ENCODE measurements at regions not wholly inside any gene's neighbourhood (a gene's known extent, or its start where the extent isn't known, plus 50 kb on each side); places are given as distances from the start of the nearest gene placed in this dataset.
"Not testable (repeated sequence)": the region's sequence is repeated elsewhere in the genome, so short reads cannot be mapped to it uniquely, and the experiment has no call there.

DNA sequence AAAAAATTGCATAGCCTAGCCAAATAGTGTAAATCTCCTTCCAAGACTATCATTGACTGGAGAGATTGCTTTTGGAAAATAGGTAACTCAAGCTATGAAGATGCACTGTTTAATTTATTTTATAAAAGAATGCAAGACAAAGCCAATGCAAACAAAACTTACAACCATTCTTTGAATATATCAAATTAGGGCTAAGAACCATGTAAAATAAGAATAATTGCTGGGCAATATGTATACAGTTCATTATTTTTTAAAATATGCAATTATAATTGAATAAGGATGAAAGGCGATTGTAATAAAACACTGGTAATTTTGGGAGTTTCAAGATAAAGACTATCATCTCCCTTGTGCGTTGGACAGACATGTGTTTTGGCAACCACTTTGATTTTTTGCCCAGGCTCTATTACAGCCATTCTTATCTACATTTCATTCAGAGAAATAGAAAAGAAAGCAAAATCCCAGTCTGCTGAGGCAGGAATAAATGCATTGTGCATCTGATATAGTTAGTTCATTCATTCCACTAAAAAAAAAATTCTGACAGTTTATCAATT, 242.3 kb upstream of the ROBO1 start:
- DNase-seq = no peak

DNA sequence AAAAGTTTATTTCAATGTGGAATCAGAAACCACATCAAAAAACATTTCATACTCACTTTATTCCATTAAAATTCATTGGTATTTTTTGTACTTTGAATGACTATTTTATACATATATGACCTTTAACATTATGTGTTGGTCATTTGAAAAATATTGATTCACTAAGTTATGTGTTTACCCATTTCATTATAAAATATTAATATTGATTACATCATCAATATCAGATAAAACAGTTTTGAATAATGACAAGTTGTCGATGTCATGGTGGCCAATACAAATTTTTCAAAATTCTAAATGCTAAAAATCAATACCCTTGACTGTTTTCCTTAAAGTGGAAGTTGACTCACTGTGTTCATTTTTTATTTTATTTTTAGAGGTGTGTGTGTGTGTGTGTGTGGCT, 239.7 kb upstream of the ROBO1 start:
- no peak for DNase-seq

DNA sequence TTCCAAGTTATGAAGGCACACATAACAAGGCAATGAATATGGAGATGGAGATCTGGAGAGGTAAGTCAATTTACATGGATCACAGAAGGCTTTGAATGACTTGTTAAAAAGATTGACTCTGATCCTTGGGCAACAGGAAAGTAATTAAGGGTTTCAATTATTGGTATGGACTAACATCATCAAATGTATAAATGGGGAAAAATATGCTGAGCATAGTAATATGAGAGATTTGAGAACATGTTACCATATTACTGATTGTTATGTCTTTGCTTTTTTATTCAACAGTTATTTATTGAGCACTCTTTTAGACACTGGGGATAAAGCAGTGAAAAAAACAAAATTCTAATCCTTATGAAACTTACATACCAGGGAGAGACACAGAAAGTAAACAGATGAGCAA, 238.5 kb upstream of the ROBO1 start:
- DNase-seq = no peak

DNA sequence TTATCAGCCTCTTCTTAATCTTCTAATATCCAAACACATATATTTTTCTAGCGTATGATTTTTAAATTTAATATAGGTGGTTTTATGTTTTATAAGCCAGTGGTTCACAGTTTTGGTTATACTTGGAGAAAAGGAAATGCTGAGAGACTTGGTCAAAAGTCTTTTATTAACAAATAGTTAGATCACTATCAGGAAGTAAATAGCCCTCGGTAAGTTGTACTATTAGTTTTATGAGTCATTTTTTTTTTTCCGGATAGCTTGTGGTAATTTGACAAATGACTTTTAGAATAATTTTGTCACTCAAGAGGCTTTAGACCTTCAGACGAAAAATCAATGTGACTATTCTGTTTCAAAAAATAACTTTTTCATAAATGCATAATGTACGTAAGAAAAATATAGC, 232.2 kb upstream of the ROBO1 start:
- DNase-seq = no peak

DNA sequence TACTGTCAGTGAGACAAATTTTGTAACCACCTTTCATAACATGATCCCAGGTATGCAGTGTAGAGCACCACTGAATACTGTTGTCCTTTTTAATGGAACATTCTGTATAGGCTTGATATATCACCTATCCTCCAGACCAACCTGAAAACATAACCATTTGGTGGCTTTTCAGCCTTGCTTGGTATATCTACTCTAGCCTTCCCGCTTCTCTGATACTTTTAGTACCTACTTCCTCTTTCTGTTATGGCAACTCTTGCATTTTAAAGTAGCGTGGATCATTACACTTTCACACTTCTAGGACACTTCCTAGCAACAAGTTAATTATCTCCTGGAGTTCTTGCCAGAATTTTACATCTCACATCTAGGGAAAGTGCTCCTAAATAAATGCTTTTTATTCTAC, 226.6 kb upstream of the ROBO1 start:
- DNase-seq = no peak

DNA sequence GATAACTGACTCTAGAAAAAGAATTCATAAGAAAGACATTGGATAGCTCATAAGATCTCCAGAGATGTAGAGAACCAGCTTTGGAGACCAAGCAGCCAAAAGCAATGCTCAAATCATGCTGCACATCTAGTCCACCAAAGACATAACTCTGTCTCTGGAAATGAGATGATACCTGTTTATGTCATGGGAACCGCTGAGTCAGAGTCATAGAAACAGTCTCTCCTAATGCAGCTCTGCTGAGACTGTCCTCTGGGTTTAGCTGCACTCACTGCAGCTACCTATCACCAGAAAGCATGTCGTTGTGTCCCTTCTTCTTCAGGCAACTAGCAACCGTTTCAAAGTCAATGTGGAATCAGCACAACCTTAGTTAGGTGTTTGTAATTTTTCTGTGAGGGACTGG, 218.5 kb upstream of the ROBO1 start:
- no peak for DNase-seq

DNA sequence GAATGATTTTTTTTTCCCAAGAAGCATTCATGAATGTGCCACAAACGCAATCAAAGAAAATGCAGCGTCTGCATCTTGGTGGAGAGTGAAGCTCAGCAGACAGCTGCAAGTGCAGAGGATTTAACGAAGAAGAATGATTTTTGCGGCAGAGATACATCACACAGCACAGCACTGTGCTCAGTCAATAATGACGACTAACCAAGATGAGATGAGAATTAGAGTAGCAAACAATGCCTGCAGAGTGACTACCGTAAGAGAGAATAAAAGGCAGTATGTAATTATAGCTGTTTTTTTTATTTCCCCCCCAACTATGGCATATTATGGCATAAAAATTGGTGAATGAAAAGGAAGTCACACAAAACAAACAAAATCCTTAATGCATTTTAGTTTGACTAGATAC, 218.0 kb upstream of the ROBO1 start:
- DNase-seq = no peak

DNA sequence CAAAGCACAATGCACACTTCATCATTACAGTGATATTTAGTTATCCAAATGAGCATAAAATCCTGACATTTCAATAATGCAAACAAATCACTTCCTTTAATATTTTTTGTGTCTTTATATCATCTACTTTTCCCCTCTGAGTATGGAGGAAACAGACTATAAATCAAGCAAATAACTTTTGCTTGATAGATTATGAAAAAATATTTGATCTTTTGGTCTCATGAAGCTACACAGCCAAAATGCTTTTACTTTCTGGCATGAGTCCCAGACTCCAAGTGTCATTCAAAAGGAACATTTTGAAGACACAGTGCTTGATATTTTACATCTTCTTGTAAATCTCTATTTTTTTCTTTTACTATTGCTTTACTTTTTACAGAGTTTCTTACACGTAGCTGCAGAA, 215.3 kb upstream of the ROBO1 start:
- no peak for DNase-seq

DNA sequence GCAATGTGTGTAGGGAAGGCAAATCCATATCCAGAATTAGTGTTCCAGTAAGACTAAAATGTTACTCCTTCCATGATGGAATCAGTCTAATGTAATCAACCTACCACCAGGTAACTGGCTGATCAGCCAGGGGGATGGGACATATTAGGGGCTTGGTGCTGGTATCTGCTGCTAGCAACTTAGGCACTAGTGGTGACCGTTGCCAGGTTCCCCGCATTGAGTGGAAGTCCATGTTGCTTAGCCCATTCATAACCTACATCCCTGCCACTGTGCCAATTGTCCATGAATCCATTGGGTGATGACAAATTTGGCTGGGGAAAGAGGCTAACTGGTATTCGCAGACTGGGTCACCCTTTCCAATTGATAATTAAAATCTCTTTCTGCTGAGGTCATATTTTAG, 212.2 kb upstream of the ROBO1 start:
- DNase-seq = no peak

DNA sequence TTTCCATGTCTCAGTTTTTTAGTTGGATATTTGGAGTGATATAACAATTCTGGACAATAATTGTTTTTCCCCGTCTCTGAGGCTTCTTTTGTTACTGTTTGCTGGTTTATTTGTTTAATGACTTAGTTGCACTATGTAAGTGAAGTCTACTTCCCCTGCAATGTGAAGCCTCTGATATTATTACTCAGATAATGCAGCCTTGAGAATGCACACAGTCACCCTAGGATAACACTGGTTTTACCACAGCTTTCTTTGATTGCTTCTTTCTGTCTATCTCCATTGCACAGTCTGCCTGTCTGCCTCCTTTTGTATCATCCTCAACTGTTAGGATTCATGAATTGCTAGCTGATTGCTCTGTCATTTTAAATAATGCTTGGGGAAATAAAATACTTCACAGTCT, 208.7 kb upstream of the ROBO1 start:
- no peak for DNase-seq

DNA sequence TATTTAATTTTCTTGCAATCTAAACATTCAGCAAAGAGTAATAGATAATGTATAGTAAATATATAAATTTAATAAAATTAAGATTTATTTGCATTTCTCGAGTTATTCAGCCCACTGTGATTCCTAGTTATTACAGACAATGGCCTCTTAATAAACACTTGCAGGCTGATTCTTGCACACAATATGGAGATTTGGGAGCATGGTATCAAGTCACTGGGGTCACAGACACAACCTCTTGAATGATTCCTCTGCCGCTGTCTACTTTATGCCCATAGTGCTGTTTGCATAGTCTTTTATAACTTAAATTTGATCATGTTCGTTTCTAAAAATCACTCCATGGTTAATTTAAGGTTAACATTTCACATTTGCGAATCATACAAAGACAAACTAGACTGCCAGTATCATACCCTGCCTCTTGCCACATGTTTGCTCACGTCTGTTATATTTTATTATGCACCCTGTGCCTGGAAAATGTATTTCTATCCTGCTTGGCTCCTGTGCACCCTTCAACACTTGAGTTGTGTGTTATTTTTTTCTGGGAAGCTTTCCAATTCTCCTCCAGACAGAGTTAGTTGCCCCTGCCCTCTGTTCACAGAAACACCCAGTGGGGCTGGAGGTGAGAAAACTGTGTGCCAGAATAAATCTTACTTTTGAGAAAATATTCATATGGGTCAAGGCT, 206.3 kb upstream of the ROBO1 start:
- DNase-seq = no peak

DNA sequence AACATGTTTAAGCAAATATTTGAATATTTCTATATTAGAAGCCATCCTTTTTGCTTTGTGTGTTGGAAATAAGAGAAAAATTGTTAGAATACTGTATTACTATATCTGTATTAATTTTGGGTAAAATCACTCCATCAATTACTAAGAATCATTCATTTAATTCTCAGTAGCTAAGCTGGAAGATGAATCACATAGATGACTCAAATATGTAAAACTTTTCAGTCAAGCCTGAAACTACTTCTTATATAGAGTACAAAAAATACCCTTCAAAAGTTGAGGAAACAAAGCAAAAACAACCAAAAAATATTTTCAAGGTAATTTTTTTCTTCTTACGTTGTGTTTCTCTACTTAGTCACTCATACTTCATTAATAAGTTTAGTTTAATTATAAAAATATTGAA, 205.7 kb upstream of the ROBO1 start:
- DNase-seq = no peak

DNA sequence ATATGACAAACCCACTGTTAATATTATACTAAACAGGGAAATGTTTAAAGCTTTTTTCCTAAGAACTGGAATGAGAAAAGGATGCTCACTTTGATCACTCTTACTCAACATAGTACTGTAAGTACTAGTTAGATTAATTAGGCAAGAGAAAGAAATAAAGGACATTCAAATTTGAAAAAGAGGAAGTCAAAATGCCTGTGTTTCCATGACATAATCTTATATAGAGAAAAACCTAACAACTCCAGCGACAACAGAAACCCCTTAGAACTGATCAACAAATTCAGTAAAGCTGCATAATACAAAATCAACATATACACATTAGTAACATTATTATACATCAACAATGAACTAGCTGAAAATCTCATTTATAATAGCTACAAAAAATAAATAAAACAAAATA, 200.6 kb upstream of the ROBO1 start:
- DNase-seq = no peak

DNA sequence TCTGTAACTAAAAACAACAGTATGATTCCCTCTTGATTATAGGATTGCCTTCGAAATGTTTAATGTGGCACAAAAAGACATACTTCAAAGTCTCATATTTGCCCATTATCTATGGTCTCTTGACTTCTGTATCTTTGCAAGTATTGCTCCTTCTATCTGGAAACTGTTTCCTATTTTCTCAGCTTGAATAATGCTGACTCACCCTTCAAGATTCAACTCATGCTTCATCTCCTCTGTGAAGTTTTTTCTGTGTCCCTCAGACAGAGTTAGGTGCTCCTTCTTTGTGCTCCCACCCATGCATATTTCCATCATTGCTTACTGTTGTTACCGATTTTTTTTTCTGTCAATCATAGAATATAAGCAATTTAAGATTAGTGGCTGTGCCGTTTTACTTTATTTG, 192.8 kb upstream of the ROBO1 start:
- no peak for DNase-seq

DNA sequence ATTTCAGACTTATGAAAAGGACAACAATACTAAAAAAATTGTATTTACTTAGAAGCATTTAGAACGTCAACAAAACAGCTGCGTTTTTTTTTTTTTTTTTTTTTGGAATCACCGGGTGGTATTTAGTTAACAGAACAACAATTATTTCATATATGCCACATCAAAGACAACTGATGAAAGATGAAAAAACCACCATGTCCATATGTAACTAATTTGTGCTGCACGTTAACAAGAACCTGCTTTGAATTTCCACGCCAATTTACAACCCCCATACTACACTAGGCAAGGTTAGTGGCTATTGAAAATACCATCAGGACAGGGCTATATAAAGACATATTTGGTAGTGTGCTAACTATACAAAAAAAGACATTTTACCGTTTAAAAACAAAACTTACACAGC, 189.3 kb upstream of the ROBO1 start:
- no peak for DNase-seq

DNA sequence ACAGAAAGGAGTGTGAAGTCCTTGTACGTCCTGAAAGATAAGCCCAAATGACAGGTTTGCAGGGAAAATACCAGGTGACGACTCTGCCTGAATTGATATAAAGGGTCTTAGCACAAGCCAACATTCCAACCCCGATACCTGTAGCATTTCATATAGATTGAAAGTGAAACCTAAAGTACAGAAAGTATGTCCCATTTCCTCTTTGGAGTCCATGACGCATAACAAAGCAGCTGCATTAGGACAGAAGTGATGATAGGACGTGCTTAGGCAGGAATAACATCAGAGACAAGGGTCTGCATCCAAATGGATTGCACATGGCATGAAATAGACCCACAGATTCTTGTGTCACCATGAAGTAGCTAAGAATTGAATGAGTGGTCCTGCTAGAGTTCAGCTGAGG, 187.0 kb upstream of the ROBO1 start:
- no peak for DNase-seq

DNA sequence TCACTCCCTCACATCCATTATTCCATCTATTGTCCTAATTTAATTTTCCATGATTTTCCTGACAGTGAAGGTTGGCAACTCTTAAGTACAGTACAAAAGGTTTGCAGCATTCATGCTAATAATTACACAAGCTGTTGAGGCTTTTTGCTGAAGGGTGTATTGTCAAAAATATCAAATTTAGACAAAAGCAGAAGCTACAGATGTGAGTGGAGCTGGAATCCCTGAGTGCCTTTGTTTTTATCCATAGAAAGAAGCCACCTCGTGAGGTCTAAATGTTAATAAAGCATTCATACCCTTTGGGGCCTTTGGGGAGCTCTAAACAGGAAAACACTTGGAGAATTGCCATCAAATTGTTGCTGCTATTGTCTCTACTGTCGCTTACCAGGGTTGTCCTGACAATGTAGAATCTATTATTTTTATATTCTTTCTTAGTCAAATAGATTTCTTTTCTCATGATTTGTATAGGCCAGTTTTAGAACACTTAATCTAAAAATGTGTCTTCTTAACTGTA, 185.8 kb upstream of the ROBO1 start:
- DNase-seq = no peak

DNA sequence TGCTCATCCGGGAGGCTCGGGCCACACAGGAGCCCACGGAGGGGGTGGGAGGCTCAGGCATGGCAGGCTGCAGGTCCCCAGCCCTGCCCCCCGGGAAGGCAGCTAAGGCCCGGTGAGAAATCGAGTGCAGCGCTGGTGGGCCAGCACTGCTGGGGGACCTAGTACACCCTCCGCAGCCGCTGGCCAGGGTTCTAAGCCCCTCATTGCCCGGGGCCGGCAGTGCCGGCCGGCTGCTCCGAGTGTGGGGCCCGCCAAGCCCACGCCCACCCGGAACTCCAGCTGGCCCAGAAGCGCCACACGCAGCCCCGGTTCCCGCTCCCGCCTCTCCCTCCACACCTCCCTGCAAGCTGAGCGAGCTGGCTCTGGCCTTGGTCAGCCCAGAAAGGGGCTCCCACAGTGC, 183.6 kb upstream of the ROBO1 start:
- not testable (repeated sequence) for DNase-seq

DNA sequence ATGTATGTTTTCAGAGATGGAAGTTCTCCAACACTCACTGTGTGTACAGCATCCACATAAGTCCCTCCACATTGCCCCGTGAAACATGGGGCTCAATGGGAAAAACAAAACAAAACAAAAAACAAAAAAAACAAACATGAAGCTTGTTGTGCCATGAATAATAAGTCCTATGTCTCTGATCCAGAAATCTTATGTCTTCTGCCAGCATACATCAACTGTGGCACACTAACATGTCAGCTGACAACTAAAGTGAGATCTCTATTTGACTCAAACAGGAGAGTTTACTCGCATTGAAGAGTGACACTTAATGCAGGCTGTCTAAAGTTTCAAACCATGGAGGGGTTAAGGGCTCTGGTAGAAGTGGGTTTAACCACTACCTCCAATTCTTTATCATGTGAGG, 180.2 kb upstream of the ROBO1 start:
- DNase-seq = no peak

DNA sequence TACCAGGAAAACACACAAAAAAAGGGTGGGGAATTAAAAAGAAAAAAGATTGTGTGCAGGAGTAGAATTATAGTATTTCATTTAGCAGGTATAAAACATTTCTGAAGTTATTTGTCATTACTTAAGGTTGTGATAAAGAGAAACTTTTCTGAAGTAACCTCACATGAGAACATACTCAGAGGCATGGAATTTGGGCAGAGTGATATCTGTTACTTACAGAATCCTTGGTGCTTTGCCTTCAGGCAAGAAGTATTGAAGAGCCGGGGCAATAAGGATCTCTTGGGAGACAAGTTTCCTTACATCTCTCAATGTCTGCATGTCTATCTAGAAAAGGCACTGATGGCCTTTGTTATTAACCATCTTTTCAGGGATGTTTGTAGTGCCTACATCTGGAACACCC, 179.7 kb upstream of the ROBO1 start:
- DNase-seq = no peak

DNA sequence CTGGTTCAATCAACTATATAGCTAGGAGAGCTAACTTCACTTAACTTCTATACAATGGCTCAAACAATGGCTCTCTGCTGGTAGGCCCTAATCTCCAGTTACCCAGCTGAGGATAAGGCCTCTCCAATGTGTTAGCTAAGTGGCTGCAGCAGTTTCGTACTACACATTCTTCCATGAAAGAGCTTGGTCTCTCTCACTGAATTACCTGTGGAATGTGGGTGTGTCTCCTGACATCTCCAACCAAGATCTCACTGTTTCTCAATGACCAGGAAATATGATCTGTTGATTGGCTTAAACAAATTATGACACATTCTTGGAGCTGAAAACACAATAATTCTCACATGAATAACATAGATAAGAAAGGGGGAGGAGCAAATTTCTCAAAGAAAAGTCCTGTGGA, 169.8 kb upstream of the ROBO1 start:
- DNase-seq = no peak

DNA sequence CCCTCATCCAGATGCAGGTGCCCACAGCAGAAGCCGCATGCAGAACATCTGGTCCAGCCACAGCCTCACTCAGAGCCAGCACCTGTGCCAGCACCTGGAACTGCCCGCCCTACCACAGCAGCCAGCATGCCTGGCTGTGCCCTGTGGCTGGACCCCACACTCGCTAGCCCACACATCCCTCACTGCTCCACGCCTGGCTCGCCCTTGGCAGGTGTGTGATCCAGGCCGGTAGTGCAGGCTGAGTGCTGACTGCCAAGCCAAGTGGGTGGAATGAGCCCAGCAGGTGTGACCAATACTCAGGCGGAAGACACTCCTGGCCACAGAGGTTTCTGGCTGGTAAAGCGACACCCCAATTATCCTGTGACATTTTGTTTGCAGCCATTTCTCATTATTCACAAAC, 162.4 kb upstream of the ROBO1 start:
- DNase-seq = no peak

DNA sequence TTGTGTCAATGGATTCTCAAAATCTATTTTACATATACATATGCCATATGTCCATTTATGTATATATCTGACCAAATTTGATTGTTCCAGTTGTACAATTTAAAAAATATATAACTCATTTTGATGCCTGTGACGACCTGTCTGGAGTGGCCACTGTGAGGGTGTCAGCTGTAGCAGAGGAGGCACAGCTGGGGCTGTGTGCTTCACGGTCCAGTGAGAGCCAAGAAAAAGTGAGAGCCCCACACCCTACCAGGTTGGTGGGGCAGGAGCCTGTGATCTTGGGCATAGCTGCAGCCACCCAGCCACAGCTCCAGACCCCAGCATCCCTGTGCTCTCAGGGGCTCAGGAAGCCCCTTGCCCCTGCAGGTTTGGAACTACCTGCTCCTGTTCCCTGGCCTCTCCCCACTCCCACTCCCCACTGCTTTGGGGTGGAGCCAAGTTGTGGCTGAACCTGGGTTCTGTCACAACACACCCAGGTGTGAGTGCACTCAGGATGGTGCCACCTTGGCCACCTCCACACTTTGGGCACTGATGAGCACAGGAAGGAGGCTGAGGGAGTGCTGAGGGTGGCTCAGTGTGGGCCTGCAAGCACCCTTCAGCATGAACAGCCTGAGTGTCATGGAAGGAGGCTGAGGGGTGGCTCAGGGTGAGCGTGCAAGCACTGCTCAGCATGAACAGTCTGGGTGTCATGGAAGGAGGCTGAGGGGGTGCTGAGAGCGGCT, 161.1 kb upstream of the ROBO1 start:
- DNase-seq = no peak

DNA sequence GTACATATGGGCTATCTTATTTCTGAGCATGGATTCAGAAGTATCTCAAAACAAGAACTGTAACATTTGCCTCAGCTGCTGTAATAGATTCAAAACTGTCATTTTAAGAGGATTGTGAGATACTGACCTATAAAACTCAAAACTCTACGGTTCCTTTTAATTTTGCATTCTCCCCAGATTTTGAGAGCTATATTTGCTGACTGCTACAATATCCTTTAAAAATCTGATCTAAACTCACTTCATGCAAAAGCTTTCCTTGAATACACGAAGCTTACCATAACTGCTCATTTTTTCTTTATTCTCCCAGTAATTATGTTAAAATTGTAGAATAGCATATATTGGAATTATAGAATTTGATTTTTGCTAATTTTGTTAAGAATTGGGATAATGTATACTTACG, 158.7 kb upstream of the ROBO1 start:
- no peak for DNase-seq

DNA sequence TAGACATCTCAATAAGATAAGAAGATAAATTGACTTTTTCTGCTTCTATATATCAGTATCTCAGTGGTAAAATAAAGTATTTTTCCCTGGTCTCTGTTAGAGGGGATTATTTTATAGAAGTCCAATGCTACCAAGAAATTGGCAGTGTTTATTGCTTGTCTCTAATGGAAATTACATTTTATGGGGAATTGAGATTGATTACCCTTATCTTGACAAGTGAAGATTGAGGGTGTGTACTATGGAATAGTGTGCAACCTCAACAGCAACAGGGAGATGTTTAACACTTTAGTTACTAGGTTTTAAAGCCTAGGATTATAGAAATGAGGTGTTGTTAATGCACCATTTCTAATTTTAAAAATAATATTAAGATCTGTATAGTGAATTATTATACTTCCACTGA, 154.8 kb upstream of the ROBO1 start:
- no peak for DNase-seq
